Endothelial cell (in vitro differentiated cells): ENCODE measurements at regions not wholly inside any gene's neighbourhood (a gene's known extent, or its start where the extent isn't known, plus 50 kb on each side); places are given as distances from the start of the nearest gene placed in this dataset.

Experiments
- DNase-seq: peaks from one replicate; pipeline ENCODE4 v3.0.0; 2021; ENCODE audit warnings: low spot score
- H3K27ac Mint-ChIP-seq: one replicate; pipeline ENCODE4 v1.8.0; 2021; ENCODE audit warnings: mixed read lengths, inconsistent platforms; ENCODE audit not compliant: unreplicated experiment
- H3K27me3 Mint-ChIP-seq: one replicate; pipeline ENCODE4 v1.8.0; 2021; ENCODE audit warnings: mild to moderate bottlenecking, moderate library complexity, mixed read lengths, inconsistent platforms; ENCODE audit not compliant: unreplicated experiment
- H3K36me3 Mint-ChIP-seq: one replicate; pipeline ENCODE4 v1.8.0; 2021; ENCODE audit warnings: mild to moderate bottlenecking, low read depth, mixed read lengths, inconsistent platforms; ENCODE audit not compliant: unreplicated experiment
- H3K4me1 Mint-ChIP-seq: one replicate; pipeline ENCODE4 v1.8.0; 2021; ENCODE audit warnings: mild to moderate bottlenecking, mixed read lengths, inconsistent platforms; ENCODE audit not compliant: unreplicated experiment
- H3K4me3 Mint-ChIP-seq: one replicate; pipeline ENCODE4 v1.8.0; 2021; ENCODE audit warnings: mild to moderate bottlenecking, mixed read lengths, inconsistent platforms; ENCODE audit not compliant: unreplicated experiment
- H3K9me3 Mint-ChIP-seq: one replicate; pipeline ENCODE4 v1.8.0; 2021; ENCODE audit warnings: mixed read lengths, inconsistent platforms; ENCODE audit not compliant: unreplicated experiment
- CTCF ChIP-seq: fragments of 200-600 bp; sonication (generic); IDR thresholded peaks from one replicate; pipeline ENCODE4 v1.5.0; 2021; ENCODE audit warnings: antibody characterized with exemption; ENCODE audit not compliant: unreplicated experiment

GRCh38 chrX:39367416-39367815 lies 566.2 kb downstream of the MID1IP1 start:
- Mint-ChIP-seq H3K4me1 (no peaks in the 10 kb centered on the region), H3K27me3 (no peaks in the 10 kb centered on the region), H3K4me3 (no peak overlapping the region), H3K36me3 (no peaks in the 10 kb centered on the region), H3K27ac (no peak overlapping the region), H3K9me3 (no peaks in the 10 kb centered on the region)
- TF ChIP-seq CTCF = no peak
- DNase-seq = no peak

DNA sequence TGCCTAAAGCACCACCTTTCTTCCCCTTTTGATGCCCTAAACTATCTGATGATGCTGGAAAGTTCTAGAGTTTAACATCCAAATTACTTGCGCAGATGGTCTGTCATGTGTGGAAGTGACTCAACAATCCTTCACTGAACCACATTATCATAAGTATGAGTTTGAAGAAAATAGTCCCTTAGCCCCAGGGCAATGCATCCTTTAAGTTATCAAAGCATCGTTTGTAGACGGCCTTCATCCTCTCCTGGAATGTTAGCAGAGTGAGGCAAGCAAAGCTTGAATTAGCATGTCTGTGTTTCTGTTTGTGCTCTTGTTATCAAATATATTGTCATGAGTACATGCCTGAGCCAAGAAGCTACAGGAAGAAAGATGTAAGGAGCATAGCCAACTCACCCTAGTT lies 570.9 kb downstream of the MID1IP1 start:
- Mint-ChIP-seq H3K36me3 (no peaks in the 10 kb centered on the region), H3K9me3 (no peaks in the 10 kb centered on the region), H3K4me3 (no peak overlapping the region), H3K27me3 (no peaks in the 10 kb centered on the region), H3K4me1 (no peaks in the 10 kb centered on the region), H3K27ac (no peak overlapping the region)
- TF ChIP-seq CTCF = no peak
- DNase-seq = no peak

- DNase-seq = no peak
- no peak for TF ChIP-seq CTCF
- H3K27ac Mint-ChIP-seq = no peak overlapping the region
- H3K9me3 Mint-ChIP-seq = no peaks in the 10 kb centered on the region
- no peaks in the 10 kb centered on the region for H3K36me3 Mint-ChIP-seq
- H3K4me3 Mint-ChIP-seq = no peak overlapping the region
- no peaks in the 10 kb centered on the region for H3K4me1 Mint-ChIP-seq
- no peaks in the 10 kb centered on the region for H3K27me3 Mint-ChIP-seq
Measured at GRCh38 chrX:39377157-39377556, 575.9 kb downstream of the MID1IP1 start.

GRCh38 chrX:39377773-39378172 lies 576.5 kb downstream of the MID1IP1 start:
- no peaks in the 10 kb centered on the region for H3K4me1 Mint-ChIP-seq
- no peaks in the 10 kb centered on the region for H3K36me3 Mint-ChIP-seq
- no peak overlapping the region for H3K4me3 Mint-ChIP-seq
- no peaks in the 10 kb centered on the region for H3K27me3 Mint-ChIP-seq
- H3K9me3 Mint-ChIP-seq = no peaks in the 10 kb centered on the region
- DNase-seq = no peak
- no peak for TF ChIP-seq CTCF
- no peak overlapping the region for H3K27ac Mint-ChIP-seq

DNA sequence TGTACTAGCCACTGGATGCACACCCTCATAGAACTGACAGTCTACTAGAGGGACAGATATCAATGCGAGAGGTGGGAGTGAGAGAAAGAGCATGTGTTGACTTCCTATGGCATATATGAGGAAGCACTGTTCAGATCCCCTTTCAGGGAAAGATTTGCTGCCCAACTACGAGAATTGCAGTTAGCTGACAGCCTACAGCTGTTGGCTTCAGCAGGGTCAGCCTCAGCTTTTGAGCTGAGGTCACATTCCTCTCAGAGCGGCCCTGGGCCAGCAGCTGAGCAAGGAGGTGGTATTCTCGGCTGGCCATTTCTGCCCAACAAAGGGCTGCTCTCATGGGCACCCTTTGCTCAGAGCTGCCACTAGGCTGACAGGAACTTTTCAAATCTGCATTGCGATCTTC lies 580.2 kb downstream of the MID1IP1 start:
- TF ChIP-seq CTCF = no peak
- Mint-ChIP-seq H3K9me3 (no peaks in the 10 kb centered on the region), H3K4me3 (no peak overlapping the region), H3K27ac (no peak overlapping the region), H3K4me1 (no peaks in the 10 kb centered on the region), H3K27me3 (no peaks in the 10 kb centered on the region), H3K36me3 (no peaks in the 10 kb centered on the region)
- no peak for DNase-seq
